ENCODE measurements at regions not wholly inside any gene's neighbourhood (a gene's known extent, or its start where the extent isn't known, plus 50 kb on each side); places are given as distances from the start of the nearest gene placed in this dataset.
"Not testable (repeated sequence)": the region's sequence is repeated elsewhere in the genome, so short reads cannot be mapped to it uniquely, and the experiment has no call there.

DNA sequence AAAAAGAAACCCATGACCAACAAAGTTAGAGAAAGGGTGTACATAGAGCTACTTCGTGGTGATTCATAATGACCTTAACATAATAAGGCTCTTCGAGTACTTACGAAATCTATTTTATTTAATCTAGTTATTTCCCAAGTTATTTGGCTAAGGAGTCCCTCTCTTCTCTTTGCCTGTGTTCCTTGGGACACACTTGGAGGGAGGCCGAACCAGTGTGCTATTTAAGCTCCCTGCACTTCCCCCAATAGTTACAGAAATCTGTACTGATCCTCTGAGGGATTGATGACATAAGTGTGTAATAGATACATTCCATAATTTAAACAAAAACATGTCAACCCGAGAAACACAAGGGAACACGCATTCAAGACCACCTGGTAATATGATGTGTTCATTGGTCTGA lies 351.1 kb downstream of the GATA3 start:
- Histone ChIP-seq H3K4me1 (no peaks in the 10 kb centered on the region), H3K27ac (no peak overlapping the region), H3K4me3 (no peak overlapping the region), H3K27me3 (no peaks in the 10 kb centered on the region), H3K36me3 (no peaks in the 10 kb centered on the region), H3K9me3 (no peaks in the 10 kb centered on the region)
- TF ChIP-seq, protein P1, sequence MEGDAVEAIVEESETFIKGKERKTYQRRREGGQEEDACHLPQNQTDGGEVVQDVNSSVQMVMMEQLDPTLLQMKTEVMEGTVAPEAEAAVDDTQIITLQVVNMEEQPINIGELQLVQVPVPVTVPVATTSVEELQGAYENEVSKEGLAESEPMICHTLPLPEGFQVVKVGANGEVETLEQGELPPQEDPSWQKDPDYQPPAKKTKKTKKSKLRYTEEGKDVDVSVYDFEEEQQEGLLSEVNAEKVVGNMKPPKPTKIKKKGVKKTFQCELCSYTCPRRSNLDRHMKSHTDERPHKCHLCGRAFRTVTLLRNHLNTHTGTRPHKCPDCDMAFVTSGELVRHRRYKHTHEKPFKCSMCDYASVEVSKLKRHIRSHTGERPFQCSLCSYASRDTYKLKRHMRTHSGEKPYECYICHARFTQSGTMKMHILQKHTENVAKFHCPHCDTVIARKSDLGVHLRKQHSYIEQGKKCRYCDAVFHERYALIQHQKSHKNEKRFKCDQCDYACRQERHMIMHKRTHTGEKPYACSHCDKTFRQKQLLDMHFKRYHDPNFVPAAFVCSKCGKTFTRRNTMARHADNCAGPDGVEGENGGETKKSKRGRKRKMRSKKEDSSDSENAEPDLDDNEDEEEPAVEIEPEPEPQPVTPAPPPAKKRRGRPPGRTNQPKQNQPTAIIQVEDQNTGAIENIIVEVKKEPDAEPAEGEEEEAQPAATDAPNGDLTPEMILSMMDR (IDR thresholded peaks at IDR 0.05) = no peak
- no peak for DNase-seq (ENCODE audit: low spot score)

DNA sequence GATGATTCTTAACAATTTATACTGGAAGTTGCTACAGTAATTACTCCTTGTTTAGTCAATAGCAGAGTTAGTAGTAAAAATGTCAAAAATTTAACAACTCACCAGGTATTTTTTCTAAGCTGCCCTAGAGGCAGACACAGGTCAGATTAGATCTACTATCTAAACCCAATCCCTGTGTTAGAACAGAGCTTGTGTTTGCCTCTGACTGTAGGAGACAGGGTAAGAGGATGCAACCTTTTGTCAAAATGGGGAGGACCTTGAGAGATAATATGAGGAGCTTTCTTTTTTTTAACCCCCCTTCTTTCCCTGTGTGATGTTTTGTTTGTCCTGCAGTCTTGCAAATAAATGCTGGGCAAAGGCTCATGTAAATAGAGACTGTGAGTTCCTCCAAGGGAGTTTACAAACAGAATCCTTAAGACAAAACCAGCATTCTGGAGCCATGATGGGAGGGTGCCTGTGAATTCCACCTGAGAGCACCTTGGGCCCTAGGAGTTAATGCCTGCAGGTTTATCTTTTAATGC lies 353.1 kb downstream of the GATA3 start:
- H3K27me3 ChIP-seq = no peaks in the 10 kb centered on the region
- DNase-seq (ENCODE audit: low spot score) = no peak
- no peaks in the 10 kb centered on the region for H3K4me1 ChIP-seq
- no peak overlapping the region for H3K27ac ChIP-seq
- H3K36me3 ChIP-seq = no peaks in the 10 kb centered on the region
- TF ChIP-seq, protein P1 (IDR thresholded peaks at IDR 0.05) = no peak
- H3K4me3 ChIP-seq = no peak overlapping the region
- no peaks in the 10 kb centered on the region for H3K9me3 ChIP-seq

DNA sequence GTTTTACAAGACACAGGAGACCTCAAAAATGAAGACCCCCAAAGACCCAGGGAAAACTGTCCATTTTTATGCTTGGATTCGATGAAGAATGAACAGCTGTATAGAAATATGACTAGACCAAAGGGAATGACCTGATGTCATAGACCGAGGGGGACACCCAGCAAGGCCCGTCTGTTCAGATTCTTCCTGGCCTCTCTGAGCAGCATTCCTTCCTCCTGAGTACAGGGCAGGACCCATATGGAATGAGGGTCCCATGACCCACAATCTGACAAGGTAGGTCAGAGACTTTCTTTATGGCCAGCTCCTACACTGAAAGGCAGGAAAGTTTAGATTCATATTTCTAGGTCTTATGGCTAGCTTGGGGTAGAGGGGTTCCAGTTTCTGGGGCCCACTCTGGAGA lies 356.0 kb downstream of the GATA3 start:
- no peak for DNase-seq (ENCODE audit: low spot score)
- TF ChIP-seq, protein P1 (IDR thresholded peaks at IDR 0.05) = no peak
- H3K27me3 ChIP-seq = no peaks in the 10 kb centered on the region
- H3K4me1 ChIP-seq = no peaks in the 10 kb centered on the region
- H3K4me3 ChIP-seq = no peak overlapping the region
- no peaks in the 10 kb centered on the region for H3K9me3 ChIP-seq
- H3K27ac ChIP-seq = no peak overlapping the region
- no peaks in the 10 kb centered on the region for H3K36me3 ChIP-seq

DNA sequence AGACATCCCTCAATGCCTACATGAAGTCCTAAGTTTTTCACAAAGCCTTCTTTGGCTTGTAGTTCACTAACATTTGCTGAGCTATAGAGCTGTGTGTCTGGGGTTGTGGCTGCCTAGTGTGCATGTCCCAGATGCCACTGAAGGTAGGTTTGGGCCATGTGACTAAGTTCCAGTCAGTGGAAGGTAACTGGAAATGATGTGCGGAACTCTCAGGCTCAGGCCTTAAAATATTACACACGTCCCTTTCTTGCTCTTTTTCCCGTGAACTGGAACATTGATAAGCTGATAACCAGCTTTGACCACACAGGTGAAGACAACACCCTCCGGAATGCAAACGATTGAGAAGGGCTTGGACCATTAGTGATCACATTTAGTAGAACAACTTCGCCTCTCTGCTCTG lies 358.1 kb downstream of the GATA3 start:
- Histone ChIP-seq H3K4me3 (no peak overlapping the region), H3K9me3 (no peaks in the 10 kb centered on the region), H3K27ac (no peak overlapping the region), H3K36me3 (no peaks in the 10 kb centered on the region), H3K27me3 (no peaks in the 10 kb centered on the region), H3K4me1 (no peaks in the 10 kb centered on the region)
- TF ChIP-seq, protein P1 (IDR thresholded peaks at IDR 0.05) = no peak
- DNase-seq (ENCODE audit: low spot score) = no peak

DNA sequence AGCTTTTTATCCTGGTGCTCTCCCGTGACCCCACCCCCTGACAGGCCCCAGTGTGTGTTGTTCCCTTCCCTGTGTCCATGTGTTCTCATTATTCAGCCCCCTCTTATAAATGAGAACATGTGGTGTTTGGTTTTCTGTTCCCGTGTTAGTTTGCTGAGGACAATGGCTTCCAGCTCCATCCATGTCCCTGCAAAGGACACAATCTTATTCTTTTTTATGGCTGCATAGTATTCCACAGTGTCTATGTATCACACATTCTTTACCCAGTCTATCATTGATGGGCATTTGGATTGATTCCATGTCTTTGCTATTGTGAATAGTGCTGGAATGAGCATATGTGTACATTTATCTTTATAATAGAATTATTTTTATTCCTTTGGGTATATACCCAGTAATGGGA lies 360.5 kb downstream of the GATA3 start:
- not testable (repeated sequence) for H3K27ac ChIP-seq; H3K4me1 ChIP-seq; H3K27me3 ChIP-seq; H3K36me3 ChIP-seq; H3K9me3 ChIP-seq; DNase-seq (ENCODE audit: low spot score); H3K4me3 ChIP-seq

DNA sequence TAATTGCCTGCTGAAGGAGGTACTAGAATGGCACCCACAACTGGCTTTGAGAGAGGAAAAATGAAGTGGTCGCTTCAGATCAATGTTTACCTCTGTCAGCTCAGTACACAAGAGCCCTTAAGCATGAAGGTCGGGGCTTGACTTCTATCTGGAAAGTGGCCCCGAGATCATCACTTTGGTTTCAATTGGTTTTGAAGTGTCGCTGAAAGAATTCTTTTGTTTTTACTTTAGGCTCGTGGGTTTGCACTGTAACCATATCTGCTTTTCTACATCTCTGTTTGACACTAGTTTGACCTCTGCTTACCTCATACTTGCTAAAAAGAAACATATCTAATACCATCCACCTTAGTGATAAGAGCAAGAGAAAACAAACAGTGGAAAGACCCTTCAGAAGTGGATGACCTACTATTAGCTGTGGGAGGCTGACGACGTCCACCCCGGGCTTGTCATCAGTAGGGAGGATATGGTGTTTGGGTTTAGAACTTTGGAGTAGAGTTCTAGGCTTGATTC lies 361.8 kb downstream of the GATA3 start:
- Histone ChIP-seq H3K36me3 (no peaks in the 10 kb centered on the region), H3K4me1 (no peaks in the 10 kb centered on the region), H3K27me3 (no peaks in the 10 kb centered on the region), H3K9me3 (no peaks in the 10 kb centered on the region), H3K4me3 (no peak overlapping the region), H3K27ac (no peak overlapping the region)
- TF ChIP-seq, protein P1 (IDR thresholded peaks at IDR 0.05) = no peak
- no peak for DNase-seq (ENCODE audit: low spot score)

Measured in right atrium auricular region (tissue), 2 donors.